Natural killer cell (primary cell): ENCODE measurements at regions not wholly inside any gene's neighbourhood (a gene's known extent, or its start where the extent isn't known, plus 50 kb on each side); places are given as distances from the start of the nearest gene placed in this dataset.

ENCODE experiments used
- ATAC-seq, 3 donors: fragments of 150-1000 bp in 2 of 3; fragments of 200-7000 bp in 1 of 3; cut with Tn5 transposase; 1 replicate in 1 of 3; 2 replicates in 2 of 3; pipeline ENCODE4 v1.10.0; 2021; ENCODE audit warnings: mild to moderate bottlenecking in 2 of 3, moderate library complexity in 2 of 3
- DNase-seq, 2 donors: peaks; one replicate each; pipeline versions ENCODE4 v3.0.0 to v3.0.0-alpha.2; 2013 to 2021; ENCODE audit warnings: mixed read lengths in 1 of 2
- H3K27ac ChIP-seq: one replicate; pipeline ENCODE4 v1.5.1; 2013; ENCODE audit warnings: mild to moderate bottlenecking, low read length
- H3K27me3 ChIP-seq: one replicate; pipeline ENCODE4 v1.6.1; 2013; ENCODE audit warnings: low read length; ENCODE audit not compliant: control insufficient read depth, insufficient read depth
- H3K36me3 ChIP-seq: one replicate; pipeline ENCODE4 v1.6.1; 2013; ENCODE audit warnings: low read length; ENCODE audit not compliant: control insufficient read depth, insufficient read depth
- H3K4me1 ChIP-seq: one replicate; pipeline ENCODE4 v1.6.1; 2013; ENCODE audit warnings: low read length; ENCODE audit not compliant: control insufficient read depth, insufficient read depth
- H3K4me3 ChIP-seq: one replicate; pipeline ENCODE4 v1.5.1; 2013; ENCODE audit warnings: low read length
- H3K9me3 ChIP-seq: one replicate; pipeline ENCODE4 v1.6.1; 2013; ENCODE audit warnings: low read length; ENCODE audit not compliant: control insufficient read depth, insufficient read depth
- H3K27ac Mint-ChIP-seq, 2 donors: one replicate each; pipeline ENCODE4 v1.8.0; 2022; ENCODE audit warnings: mild to moderate bottlenecking in 2 of 2, mixed read lengths in 2 of 2, moderate library complexity in 1 of 2
- H3K27me3 Mint-ChIP-seq, 2 donors: one replicate each; pipeline ENCODE4 v1.8.0; 2022; ENCODE audit warnings: low read depth in 2 of 2, mixed read lengths in 2 of 2
- H3K36me3 Mint-ChIP-seq: one replicate; pipeline ENCODE4 v1.8.0; 2022; ENCODE audit warnings: mixed read lengths
- H3K4me1 Mint-ChIP-seq, 2 donors: one replicate each; pipeline ENCODE4 v1.8.0; 2022; ENCODE audit warnings: mixed read lengths in 2 of 2
- H3K4me3 Mint-ChIP-seq: one replicate; pipeline ENCODE4 v1.8.0; 2022; ENCODE audit warnings: mild to moderate bottlenecking, moderate library complexity, mixed read lengths
- H3K9me3 Mint-ChIP-seq, 2 donors: one replicate each; pipeline ENCODE4 v1.8.0; 2022; ENCODE audit warnings: mixed read lengths in 2 of 2
- WGBS: methylation state at CpG from one replicate; pipeline ENCODE4 v1.1.7; 2013; ENCODE audit warnings: missing lambda C conversion rate; ENCODE audit not compliant: insufficient coverage; 5-methylcytosine and 5-hydroxymethylcytosine counted together
- intact Hi-C: fragments of 100-400 bp; cut with micrococcal nuclease; formaldehyde crosslinking; loops from one replicate; pipeline ENCODE4 v1.14.2; 2022
- TF ChIP-seq, protein P1 (sequence below): fragments of 200-600 bp; IDR thresholded peaks from one replicate; pipeline ENCODE4 v1.8.0; 2022; ENCODE audit warnings: antibody characterized with exemption

GRCh38 chr1:209229494-209230061 lies 353.9 kb upstream of the CAMK1G start:
- H3K36me3 ChIP-seq = no peaks in the 10 kb centered on the region
- H3K27me3 Mint-ChIP-seq = peaks cover 6 to 7% of the 10 kb centered on the region in 2 donors
- DNase-seq (no peak), ATAC-seq (no peak)
- H3K4me1 ChIP-seq = no peaks in the 10 kb centered on the region
- H3K36me3 Mint-ChIP-seq = peaks cover 7% of the 10 kb centered on the region
- H3K27ac Mint-ChIP-seq = no peak overlapping the region
- intact Hi-C loops = no loop called here
- H3K4me1 Mint-ChIP-seq = no peaks in the 10 kb centered on the region
- WGBS = 80% methylated on average over 3 of the region's 3 CpGs
- H3K4me3 ChIP-seq = no peak overlapping the region
- no peak overlapping the region for H3K27ac ChIP-seq
- peaks cover 3 to 5% of the 10 kb centered on the region in 2 donors for H3K9me3 Mint-ChIP-seq
- no peaks in the 10 kb centered on the region for H3K9me3 ChIP-seq
- H3K27me3 ChIP-seq = no peaks in the 10 kb centered on the region
- TF ChIP-seq, protein P1, sequence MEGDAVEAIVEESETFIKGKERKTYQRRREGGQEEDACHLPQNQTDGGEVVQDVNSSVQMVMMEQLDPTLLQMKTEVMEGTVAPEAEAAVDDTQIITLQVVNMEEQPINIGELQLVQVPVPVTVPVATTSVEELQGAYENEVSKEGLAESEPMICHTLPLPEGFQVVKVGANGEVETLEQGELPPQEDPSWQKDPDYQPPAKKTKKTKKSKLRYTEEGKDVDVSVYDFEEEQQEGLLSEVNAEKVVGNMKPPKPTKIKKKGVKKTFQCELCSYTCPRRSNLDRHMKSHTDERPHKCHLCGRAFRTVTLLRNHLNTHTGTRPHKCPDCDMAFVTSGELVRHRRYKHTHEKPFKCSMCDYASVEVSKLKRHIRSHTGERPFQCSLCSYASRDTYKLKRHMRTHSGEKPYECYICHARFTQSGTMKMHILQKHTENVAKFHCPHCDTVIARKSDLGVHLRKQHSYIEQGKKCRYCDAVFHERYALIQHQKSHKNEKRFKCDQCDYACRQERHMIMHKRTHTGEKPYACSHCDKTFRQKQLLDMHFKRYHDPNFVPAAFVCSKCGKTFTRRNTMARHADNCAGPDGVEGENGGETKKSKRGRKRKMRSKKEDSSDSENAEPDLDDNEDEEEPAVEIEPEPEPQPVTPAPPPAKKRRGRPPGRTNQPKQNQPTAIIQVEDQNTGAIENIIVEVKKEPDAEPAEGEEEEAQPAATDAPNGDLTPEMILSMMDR = no peak
- H3K4me3 Mint-ChIP-seq = no peak overlapping the region

DNA sequence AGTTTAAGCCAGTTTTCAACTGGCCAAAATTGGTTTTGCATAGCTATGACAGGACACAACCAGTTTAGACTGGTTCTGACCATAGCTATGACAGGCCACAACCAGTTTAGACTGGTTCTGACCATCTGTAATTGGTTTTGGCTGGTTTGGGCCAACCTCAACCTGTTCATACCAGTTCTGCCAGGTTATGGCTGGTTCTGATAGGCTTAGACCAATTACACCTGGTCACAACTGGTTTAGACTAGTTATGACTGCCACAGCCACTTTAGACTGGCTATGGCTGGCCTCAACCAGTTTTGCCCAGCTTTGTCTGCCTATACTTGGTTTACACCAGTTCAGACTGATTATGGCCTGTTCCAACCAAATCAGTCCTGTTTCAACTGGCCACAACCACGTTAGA lies 353.2 kb upstream of the CAMK1G start:
- no peaks in the 10 kb centered on the region for H3K4me1 Mint-ChIP-seq
- 100% methylated on average over 1 of the region's 1 CpG for WGBS
- Histone ChIP-seq H3K27ac (no peak overlapping the region), H3K4me3 (no peak overlapping the region), H3K9me3 (no peaks in the 10 kb centered on the region), H3K27me3 (no peaks in the 10 kb centered on the region), H3K36me3 (no peaks in the 10 kb centered on the region), H3K4me1 (no peaks in the 10 kb centered on the region)
- H3K4me3 Mint-ChIP-seq = no peak overlapping the region
- intact Hi-C loops = no loop called here
- DNase-seq = no peak
- H3K27me3 Mint-ChIP-seq = peaks cover 6 to 7% of the 10 kb centered on the region in 2 donors
- no peak for ATAC-seq
- H3K27ac Mint-ChIP-seq = no peak overlapping the region
- TF ChIP-seq, protein P1 = no peak
- H3K36me3 Mint-ChIP-seq = peaks cover 7% of the 10 kb centered on the region
- H3K9me3 Mint-ChIP-seq = peaks cover 0 to 2% of the 10 kb centered on the region in 2 donors

DNA sequence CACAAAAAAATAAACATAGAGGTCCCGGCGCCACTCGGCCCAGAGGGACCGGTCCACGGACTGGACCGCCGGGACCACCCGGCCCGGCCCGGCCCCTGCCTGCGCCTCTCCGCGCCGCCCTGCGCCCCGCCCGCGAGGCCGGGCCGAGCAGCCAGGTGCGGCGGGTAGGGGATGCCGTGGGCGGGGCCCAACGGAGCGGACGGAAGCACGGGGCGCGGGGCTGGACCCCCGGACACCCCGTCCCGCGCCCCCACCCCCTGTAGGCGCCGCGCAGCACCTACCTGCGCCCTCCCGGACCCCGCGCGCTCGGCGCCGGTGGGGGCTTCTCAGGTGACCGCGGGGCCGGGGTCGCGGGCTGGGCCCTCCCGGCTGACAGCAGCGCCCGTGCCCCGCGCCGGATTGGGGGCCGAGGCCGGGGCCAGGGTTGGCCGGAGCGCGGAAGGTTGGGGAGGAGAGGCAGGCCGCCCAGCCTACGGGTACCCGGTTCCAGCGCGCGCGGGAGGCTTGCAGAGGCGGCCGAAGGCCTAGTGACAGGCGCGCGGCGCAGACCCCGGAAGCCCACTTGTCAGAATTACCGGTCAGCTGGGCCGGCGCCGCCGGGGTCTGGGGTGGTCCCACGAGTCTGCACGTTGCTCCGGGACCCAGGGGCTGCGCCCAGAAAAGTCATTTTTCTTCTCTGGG lies 351.9 kb upstream of the CAMK1G start:
- WGBS = 35% methylated on average over 84 of the region's 84 CpGs
- intact Hi-C loops = no loop called here
- Mint-ChIP-seq H3K36me3 (peaks cover 7% of the 10 kb centered on the region), H3K4me3 (no peak overlapping the region), H3K4me1 (no peaks in the 10 kb centered on the region), H3K9me3 (peaks cover 0 to 2% of the 10 kb centered on the region in 2 donors), H3K27me3 (peaks cover 6 to 7% of the 10 kb centered on the region in 2 donors), H3K27ac (no peak overlapping the region)
- DNase-seq (no peak), ATAC-seq (no peak)
- Histone ChIP-seq H3K27ac (no peak overlapping the region), H3K36me3 (no peaks in the 10 kb centered on the region), H3K27me3 (no peaks in the 10 kb centered on the region), H3K4me1 (no peaks in the 10 kb centered on the region), H3K9me3 (no peaks in the 10 kb centered on the region), H3K4me3 (no peak overlapping the region)
- TF ChIP-seq, protein P1 = no peak

DNA sequence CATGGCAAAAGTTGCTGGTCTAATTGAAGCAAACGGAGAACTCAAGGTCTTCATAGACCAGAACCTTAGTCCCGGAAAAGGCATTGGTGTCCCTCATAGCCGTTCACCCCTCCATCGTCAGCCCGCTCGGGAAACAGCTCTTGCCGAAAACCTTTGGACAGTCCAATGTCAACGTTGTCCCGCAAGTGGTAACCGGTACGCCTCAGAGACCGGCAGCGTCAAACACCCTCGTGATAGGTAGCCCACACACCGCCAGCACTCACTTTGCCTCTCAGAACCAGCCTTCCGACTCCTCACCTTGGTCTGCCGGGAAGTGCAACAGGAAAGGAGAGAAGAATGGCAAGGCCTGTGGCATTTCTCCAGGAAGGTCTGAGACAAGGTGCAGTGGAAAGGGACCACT lies 351.3 kb upstream of the CAMK1G start:
- no peak overlapping the region for H3K27ac ChIP-seq
- no peak overlapping the region for H3K4me3 ChIP-seq
- Mint-ChIP-seq H3K9me3 (peaks cover 0 to 2% of the 10 kb centered on the region in 2 donors), H3K36me3 (peaks cover 7% of the 10 kb centered on the region), H3K4me1 (no peaks in the 10 kb centered on the region), H3K27ac (no peak overlapping the region), H3K27me3 (peaks cover 6 to 7% of the 10 kb centered on the region in 2 donors), H3K4me3 (no peak overlapping the region)
- H3K9me3 ChIP-seq = no peaks in the 10 kb centered on the region
- WGBS = 92% methylated on average over 17 of the region's 17 CpGs
- TF ChIP-seq, protein P1 = no peak
- intact Hi-C loops = no loop called here
- no peaks in the 10 kb centered on the region for H3K4me1 ChIP-seq
- no peaks in the 10 kb centered on the region for H3K36me3 ChIP-seq
- ATAC-seq = no peak
- no peaks in the 10 kb centered on the region for H3K27me3 ChIP-seq
- no peak for DNase-seq
